ENCODE measurements at regions not wholly inside any gene's neighbourhood (a gene's known extent, or its start where the extent isn't known, plus 50 kb on each side); places are given as distances from the start of the nearest gene placed in this dataset.
A peak's percentile ranks its signal among the peaks of the same experiment; 100 is the strongest.

GRCh38 chr4:136009258-136009832, 1522.9 kb downstream of the PCDH18 start:
- peak; percentile 75 for DNase-seq

- no peak for DNase-seq
Observed at GRCh38 chr4:136007991-136008390, 1524.3 kb downstream of the PCDH18 start.

GRCh38 chr4:136002316-136002715, 1530.0 kb downstream of the PCDH18 start:
- no peak for DNase-seq

- no peak for DNase-seq
Observed at GRCh38 chr4:136001791-136002190, 1530.5 kb downstream of the PCDH18 start.

- DNase-seq = no peak
Observed at GRCh38 chr4:136000246-136000645, 1532.0 kb downstream of the PCDH18 start.

- no peak for DNase-seq
Observed at GRCh38 chr4:135994360-135994759, 1537.9 kb downstream of the PCDH18 start.

GRCh38 chr4:135976860-135977259, 1555.4 kb downstream of the PCDH18 start:
- DNase-seq = no peak

- no peak for DNase-seq
Observed at GRCh38 chr4:135966936-135967335, 1565.4 kb downstream of the PCDH18 start.

- DNase-seq = no peak
Observed at GRCh38 chr4:135963009-135963408, 1569.3 kb downstream of the PCDH18 start.

- DNase-seq = no peak
Observed at GRCh38 chr4:135949931-135950330, 1582.4 kb downstream of the PCDH18 start.

GRCh38 chr4:135948797-135949196, 1583.5 kb downstream of the PCDH18 start:
- no peak for DNase-seq

GRCh38 chr4:135941671-135942070, 1590.6 kb downstream of the PCDH18 start:
- no peak for DNase-seq

- DNase-seq = no peak
Observed at GRCh38 chr4:135934026-135934425, 1598.3 kb downstream of the PCDH18 start.

- DNase-seq = no peak
Observed at GRCh38 chr4:135927651-135928050, 1604.6 kb downstream of the PCDH18 start.

GRCh38 chr4:135921081-135921480, 1611.2 kb downstream of the PCDH18 start:
- DNase-seq = no peak

- no peak for DNase-seq
Observed at GRCh38 chr4:135917011-135917410, 1615.3 kb downstream of the PCDH18 start.

- DNase-seq = no peak
Observed at GRCh38 chr4:135900956-135901355, 1631.3 kb downstream of the PCDH18 start.

- peak; percentile 81 for DNase-seq
Observed at GRCh38 chr4:135864304-135864703, 1662.7 kb upstream of the PABPC4L start.

- DNase-seq = peak; percentile 61
Observed at GRCh38 chr4:135840781-135841180, 1639.2 kb upstream of the PABPC4L start.

- DNase-seq = no peak
Observed at GRCh38 chr4:135839712-135840111, 1638.1 kb upstream of the PABPC4L start.

- peak; percentile 78 for DNase-seq
Observed at GRCh38 chr4:135838889-135839288, 1637.3 kb upstream of the PABPC4L start.

GRCh38 chr4:135834471-135834870, 1632.9 kb upstream of the PABPC4L start:
- no peak for DNase-seq

- DNase-seq = no peak
Observed at GRCh38 chr4:135833529-135833928, 1631.9 kb upstream of the PABPC4L start.

- DNase-seq = no peak
Observed at GRCh38 chr4:135824759-135825296, 1623.2 kb upstream of the PABPC4L start.

GRCh38 chr4:135804785-135805184, 1603.2 kb upstream of the PABPC4L start:
- DNase-seq = no peak

Measured in islet precursor cell (in vitro differentiated cells).